NB4 (cell line): ENCODE measurements at regions not wholly inside any gene's neighbourhood (a gene's known extent, or its start where the extent isn't known, plus 50 kb on each side); places are given as distances from the start of the nearest gene placed in this dataset.

ENCODE experiments used
- POLR2A ChIP-seq: IDR thresholded peaks from 2 replicates; pipeline ENCODE4 v1.6.1; 2011; ENCODE audit warnings: mild to moderate bottlenecking; ENCODE audit not compliant: insufficient read length; ENCODE audit errors: extremely low read depth
- TF ChIP-seq, protein P1 (sequence below): IDR thresholded peaks from one replicate; pipeline ENCODE4 v1.5.1; 2012; ENCODE audit warnings: low read depth, low read length

DNA sequence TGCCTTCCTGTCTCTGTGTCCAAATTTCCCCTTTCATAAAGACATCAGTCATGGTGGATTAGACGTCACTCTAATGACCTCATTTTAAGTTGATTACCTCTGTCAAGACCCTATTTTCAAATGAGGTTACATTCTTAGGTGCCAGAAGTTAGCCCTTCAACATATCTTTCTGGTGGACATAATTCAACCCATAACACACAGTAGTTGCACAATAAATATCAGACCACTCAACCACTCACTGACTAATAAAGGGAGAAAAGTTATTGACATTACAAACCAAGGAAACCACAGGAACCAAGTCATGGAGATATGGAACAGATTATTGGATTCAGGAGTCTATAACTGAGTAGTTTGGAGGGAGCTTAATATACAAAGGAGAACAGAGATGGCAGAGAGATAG is 377.4 kb upstream of the ACVR2A start:
- TF ChIP-seq, protein P1, sequence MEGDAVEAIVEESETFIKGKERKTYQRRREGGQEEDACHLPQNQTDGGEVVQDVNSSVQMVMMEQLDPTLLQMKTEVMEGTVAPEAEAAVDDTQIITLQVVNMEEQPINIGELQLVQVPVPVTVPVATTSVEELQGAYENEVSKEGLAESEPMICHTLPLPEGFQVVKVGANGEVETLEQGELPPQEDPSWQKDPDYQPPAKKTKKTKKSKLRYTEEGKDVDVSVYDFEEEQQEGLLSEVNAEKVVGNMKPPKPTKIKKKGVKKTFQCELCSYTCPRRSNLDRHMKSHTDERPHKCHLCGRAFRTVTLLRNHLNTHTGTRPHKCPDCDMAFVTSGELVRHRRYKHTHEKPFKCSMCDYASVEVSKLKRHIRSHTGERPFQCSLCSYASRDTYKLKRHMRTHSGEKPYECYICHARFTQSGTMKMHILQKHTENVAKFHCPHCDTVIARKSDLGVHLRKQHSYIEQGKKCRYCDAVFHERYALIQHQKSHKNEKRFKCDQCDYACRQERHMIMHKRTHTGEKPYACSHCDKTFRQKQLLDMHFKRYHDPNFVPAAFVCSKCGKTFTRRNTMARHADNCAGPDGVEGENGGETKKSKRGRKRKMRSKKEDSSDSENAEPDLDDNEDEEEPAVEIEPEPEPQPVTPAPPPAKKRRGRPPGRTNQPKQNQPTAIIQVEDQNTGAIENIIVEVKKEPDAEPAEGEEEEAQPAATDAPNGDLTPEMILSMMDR: no peak
- TF ChIP-seq POLR2A: no peak
